ENCODE measurements at regions not wholly inside any gene's neighbourhood (a gene's known extent, or its start where the extent isn't known, plus 50 kb on each side); places are given as distances from the start of the nearest gene placed in this dataset.
"Not testable (repeated sequence)": the region's sequence is repeated elsewhere in the genome, so short reads cannot be mapped to it uniquely, and the experiment has no call there.

DNA sequence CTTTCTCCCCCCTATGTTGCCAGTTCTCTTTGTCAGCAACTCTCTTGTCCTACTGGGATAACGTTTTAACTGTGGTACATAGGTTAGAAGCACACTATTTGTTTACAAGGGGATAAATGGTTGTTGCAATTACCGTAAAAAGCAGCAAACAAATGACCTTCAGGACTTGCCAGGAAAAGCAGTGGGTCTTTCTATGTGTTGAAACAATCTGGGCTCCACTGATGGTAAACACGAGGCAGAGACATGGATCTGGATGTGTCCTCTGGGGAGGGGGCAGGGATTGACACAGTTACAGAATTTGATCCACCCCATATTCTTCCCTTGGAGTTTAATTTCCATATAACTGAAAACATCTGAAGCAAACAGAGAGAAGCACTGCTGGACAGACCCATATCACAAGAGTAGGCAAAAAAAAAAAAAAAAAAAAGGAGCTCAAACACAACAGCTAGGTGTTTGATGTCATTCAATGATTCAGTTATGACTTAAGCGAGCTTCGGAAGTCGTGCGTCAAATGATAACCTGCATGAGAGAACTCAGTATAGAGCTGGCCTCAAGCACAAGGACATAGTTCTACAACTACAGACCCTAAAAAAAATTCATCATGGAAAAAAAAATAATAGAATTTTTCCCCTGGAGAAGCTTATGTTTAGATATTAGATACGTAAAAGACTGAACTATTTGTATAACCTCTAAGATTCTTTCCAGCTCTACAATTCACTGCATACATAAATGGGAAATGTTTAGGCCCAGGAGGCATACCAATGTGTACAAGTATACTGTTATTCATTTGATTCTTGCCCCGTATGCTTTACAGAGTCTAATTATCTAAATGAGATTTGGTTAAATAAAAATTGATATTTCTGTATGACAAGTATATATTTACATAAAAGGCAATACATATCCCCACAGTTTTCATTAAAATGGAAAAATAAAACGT, 127.7 kb downstream of the ALDH8A1 start:
- DNase-seq (ENCODE audit: low spot score): no peak

- DNase-seq (ENCODE audit: low spot score): no peak
Observed at GRCh38 chr6:134821397-134821796, 128.5 kb downstream of the ALDH8A1 start.

DNA sequence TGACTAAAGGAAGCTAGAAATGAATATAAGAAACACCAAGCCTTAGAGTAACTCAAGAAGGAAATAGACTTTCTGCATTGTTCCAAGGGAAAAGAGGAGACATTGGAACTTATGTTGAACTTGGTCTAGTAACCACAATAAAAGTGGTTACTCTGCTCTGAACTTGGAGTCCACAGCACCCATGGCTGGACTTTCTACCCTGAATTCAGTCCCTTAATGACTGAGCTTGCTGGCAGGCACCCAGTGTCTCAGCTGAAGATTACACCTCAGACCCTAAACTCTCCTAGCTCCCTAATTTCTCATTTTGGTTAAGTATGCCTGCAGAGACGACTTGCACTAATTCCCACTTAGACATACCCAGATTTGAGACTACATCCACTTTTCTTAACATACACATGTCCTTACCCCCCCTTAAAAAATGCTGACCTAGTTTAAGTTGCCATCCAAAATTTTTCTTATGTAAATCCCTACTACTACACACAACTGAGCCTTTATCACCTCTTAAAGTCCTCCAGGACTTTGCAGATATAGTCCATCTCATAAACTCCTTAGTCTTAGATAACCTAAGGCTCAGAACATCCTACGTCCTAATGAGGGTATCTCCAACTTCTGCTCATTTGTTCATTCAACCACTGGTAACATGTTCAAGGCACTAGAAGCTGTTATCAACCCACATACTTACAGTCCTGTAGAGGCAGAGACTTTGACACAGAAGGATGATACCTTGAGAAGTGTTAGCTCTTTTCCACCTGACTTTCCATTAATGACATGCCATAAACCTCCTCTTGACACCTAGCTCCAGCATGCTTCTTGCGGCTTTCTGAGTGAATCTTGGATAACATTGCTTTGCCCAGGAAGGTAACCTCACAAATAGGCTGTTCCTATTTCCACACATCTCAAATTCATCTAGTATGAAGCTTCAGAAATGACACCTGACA, 129.8 kb downstream of the ALDH8A1 start:
- no peak for DNase-seq (ENCODE audit: low spot score)

GRCh38 chr6:134819236-134819635, 130.7 kb downstream of the ALDH8A1 start:
- DNase-seq (ENCODE audit: low spot score): no peak

DNA sequence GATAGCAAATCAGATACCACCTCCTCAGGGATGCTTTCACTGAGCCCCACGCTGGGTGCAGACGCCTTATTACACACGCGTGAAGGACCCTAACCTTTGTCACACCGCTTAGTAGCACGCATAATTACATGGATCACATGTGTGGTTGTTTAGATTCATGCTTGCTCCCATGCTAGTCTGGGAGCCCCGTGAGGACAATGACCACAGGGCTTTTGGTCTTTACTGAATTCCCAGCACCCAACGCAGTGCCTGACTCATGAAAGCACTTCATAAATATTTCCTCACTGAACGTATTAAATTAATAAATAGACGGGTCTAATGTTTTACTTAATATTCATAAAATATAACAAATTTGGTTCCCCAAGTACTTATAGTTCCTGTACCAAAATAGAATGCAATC, 132.5 kb downstream of the ALDH8A1 start:
- DNase-seq (ENCODE audit: low spot score): no peak

DNA sequence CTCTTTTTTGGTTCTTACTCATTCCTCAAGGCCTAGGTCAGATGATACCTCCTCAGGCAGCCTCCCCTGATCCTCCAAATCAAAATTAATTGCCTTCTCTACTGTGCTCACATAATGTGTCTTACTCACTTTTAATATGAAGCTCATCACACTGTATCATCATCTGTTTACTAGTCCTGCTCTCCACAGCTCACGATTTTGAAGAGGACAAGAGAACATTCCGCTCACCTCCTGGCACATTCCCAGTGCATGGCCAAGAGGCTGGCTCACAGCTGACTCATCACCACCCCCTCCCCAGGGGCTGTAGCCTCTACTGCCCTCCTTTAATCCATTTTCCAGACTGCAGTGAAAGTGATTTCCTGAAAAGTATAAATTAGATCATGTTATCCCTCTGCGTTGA, 133.1 kb downstream of the ALDH8A1 start:
- DNase-seq (ENCODE audit: low spot score): no peak

DNA sequence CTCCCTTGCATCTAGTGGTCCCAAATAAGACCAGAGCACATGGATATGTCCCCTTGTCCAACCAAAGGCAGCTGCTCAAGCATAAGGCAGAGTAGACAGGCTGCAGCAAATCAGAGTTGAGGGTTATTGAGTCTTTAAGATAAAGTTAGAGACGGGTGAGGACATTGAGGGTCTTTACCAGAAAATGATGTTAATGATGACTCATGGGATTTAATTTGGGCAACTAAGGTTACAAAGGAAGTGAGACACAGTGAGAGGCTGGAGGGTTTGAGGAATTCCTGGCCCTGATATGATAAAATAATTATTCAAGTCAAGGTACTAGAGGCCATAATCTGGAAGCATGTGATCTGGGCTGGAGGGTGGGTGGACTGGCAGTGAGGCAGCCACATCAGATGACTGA, 133.6 kb downstream of the ALDH8A1 start:
- DNase-seq (ENCODE audit: low spot score): no peak

DNA sequence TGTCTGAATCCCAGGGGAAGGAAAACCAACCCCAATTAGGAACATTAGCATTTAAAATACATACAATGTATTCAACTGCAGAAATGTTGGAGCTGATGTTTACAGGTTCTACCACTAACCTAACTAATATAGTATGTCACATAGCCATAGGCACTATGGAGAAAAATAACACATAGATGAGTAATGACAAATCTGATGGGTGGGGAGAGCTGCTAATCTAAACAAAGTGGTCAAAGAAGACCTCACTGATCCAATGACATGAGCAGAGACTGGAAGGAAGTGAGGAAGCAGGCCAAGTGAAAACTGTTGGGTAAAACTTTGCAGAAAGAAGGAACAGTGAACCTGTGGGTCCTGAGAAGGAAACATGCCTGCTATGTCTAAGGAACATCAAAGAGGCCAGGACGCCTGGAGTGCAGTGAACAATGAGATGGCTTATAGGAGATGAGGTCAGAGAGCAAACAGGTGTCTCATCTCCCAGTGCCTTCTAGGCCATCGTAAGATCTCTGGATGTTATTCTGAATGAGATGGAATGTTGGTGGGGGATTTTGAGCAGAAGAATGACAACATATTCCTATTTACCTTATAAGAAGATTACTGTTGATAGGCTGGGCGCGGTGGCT, 135.7 kb downstream of the ALDH8A1 start:
- no peak for DNase-seq (ENCODE audit: low spot score)

GRCh38 chr6:134813146-134813545, 136.8 kb downstream of the ALDH8A1 start:
- DNase-seq (ENCODE audit: low spot score): no peak

GRCh38 chr6:134810402-134810801, 139.5 kb downstream of the ALDH8A1 start:
- DNase-seq (ENCODE audit: low spot score): no peak

DNA sequence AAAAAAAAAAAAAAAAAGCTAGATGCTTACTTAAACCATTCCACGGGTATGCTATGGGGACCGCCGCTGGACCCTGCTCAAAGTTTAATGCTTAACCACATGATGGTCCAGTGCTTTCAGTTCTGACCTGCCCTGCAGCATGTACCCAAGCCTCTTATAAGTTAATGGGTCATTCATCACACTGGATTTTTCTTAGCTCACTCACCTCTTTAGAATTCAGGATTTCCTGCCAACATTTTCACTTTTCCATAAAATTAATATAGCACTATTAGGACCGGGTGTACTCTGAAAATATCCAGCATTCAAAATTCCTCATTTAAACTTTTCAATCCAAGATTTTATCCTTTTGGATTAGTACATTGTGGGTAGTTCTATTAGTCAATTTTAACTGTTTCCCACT, 140.8 kb downstream of the ALDH8A1 start:
- no peak for DNase-seq (ENCODE audit: low spot score)

- no peak for DNase-seq (ENCODE audit: low spot score)
Observed at GRCh38 chr6:134806180-134806798, 143.6 kb downstream of the ALDH8A1 start.

GRCh38 chr6:134805168-134805567, 144.7 kb downstream of the ALDH8A1 start:
- no peak for DNase-seq (ENCODE audit: low spot score)

DNA sequence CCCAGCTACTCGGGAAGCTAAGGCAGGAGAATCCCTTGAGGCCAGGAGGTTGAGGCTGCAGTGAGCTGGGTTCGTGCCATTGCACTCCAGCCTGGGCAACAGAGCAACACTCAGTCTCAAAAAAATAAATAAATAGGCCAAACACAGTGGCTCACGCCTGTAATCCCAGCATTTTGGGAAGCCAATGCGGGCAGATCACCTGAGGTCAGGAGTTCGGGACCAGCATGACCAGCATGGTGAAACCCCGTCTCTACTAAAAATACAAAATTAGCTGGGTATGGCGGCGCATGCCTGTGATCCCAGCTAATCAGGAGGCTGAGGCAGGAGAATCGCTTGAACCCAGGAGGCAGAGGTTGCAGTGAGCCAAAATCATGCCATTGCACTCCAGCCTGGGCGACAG, 145.6 kb downstream of the ALDH8A1 start:
- DNase-seq (ENCODE audit: low spot score): not testable (repeated sequence)

DNA sequence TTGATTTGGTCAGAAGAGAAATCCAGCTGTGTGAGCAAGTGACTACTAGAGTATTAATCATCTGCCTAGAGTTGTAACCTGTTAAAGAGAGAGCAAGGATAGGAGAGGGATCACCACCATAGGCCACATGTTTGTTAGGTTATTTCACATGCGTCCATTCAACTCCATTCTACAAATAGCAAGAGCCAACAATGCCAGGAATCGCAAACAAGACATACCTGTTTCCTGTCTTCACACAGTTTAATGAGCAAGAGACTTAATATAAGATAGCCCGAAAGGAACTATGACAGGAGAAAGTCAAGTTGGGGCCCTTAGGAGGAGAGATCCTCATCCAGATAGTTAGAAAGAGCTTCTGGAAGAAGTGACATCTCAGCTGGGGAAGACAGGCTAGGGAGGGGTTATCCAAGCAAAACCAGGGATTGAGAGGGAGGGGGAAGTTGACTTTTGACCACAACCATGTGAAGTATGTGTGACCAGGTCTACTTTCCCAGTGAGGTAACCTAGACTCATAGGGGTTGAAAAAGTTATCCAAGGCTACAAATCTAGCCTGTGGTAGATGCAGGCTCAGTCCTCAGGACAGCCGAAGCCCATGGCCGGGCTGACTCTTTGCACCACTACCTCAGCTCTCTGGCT, 147.4 kb downstream of the ALDH8A1 start:
- no peak for DNase-seq (ENCODE audit: low spot score)

GRCh38 chr6:134797400-134798113, 152.3 kb downstream of the ALDH8A1 start:
- DNase-seq (ENCODE audit: low spot score): no peak

- DNase-seq (ENCODE audit: low spot score): no peak
Observed at GRCh38 chr6:134795691-134796090, 154.2 kb downstream of the ALDH8A1 start.

DNA sequence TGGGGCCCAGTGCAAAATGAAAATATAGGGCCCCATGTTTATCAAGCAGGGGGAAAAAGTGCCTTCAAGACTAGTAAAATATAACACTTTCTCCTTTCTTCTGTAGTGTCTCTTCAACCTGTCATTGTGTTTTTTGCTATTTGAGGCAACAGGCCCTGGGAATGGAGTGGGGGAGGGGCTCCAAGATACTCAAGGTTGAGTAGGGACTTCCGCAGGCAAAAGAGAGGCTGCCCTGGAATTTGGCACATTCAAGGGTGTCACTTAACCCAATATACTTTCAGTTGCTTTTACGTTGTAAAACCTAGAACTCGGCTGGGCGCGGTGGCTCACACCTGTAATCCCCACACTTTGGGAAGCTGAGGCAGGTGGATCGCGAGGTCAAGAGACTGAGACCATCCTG, 154.9 kb downstream of the ALDH8A1 start:
- DNase-seq (ENCODE audit: low spot score): no peak

- not testable (repeated sequence) for DNase-seq (ENCODE audit: low spot score)
Observed at GRCh38 chr6:134791243-134791843, 158.6 kb downstream of the ALDH8A1 start.

DNA sequence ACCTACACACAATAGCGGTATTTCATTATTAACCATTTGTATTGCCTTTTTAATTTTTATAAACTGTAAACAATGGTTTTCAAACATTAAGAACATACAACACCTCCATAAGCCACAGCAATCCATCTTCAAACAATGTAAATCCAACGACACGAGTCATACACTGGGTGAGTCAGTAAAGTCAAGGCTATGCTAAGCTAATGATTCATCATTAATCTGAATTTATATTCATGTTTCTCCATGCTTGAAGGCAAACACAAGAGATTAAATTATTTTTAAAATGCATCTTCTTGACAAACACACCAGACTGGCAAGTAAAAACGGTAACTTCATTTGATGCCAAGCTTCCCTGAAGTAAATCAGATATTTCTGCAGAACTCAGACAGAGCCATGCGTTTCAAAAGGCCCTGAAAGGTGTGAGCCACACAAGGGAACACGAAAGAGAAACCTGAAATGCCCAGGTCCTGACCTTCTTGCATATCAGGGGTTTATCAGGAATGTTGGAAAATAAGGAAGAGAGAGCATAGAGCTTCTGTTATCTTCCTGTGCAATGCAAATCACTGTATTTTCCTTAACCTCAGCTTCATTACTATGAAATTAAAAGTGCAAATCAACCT, 162.5 kb downstream of the ALDH8A1 start:
- DNase-seq (ENCODE audit: low spot score): no peak
